ENCODE measurements at regions not wholly inside any gene's neighbourhood (a gene's known extent, or its start where the extent isn't known, plus 50 kb on each side); places are given as distances from the start of the nearest gene placed in this dataset.

- H3K27ac ChIP-seq, result no peak overlapping the region
- TF ChIP-seq CTCF (IDR thresholded peaks at IDR 0.05), result no peak
- no peak for TF ChIP-seq ZFX (IDR thresholded peaks at IDR 0.05; ENCODE audit: borderline replicate concordance)
Measured at GRCh38 chr2:185433824-185434223, 304.8 kb upstream of the FSIP2 start.

- H3K27ac ChIP-seq, result no peak overlapping the region
- TF ChIP-seq ZFX (IDR thresholded peaks at IDR 0.05; ENCODE audit: borderline replicate concordance) (no peak), CTCF (IDR thresholded peaks at IDR 0.05) (no peak)
Measured at GRCh38 chr2:185436787-185437372, 301.7 kb upstream of the FSIP2 start.

GRCh38 chr2:185441486-185442005 lies 297.1 kb upstream of the FSIP2 start:
- no peak for TF ChIP-seq CTCF (IDR thresholded peaks at IDR 0.05)
- no peak overlapping the region for H3K27ac ChIP-seq

GRCh38 chr2:185456517-185456916 lies 282.1 kb upstream of the FSIP2 start:
- H3K27ac ChIP-seq, result no peak overlapping the region
- TF ChIP-seq ZFX (IDR thresholded peaks at IDR 0.05; ENCODE audit: borderline replicate concordance), result no peak
- no peak for TF ChIP-seq CTCF (IDR thresholded peaks at IDR 0.05)

- no peak overlapping the region for H3K27ac ChIP-seq
- no peak for TF ChIP-seq ZFX (IDR thresholded peaks at IDR 0.05; ENCODE audit: borderline replicate concordance)
- no peak for TF ChIP-seq CTCF (IDR thresholded peaks at IDR 0.05)
Measured at GRCh38 chr2:185463481-185463880, 275.1 kb upstream of the FSIP2 start.

GRCh38 chr2:185466915-185467314 lies 271.7 kb upstream of the FSIP2 start:
- H3K27ac ChIP-seq, result no peak overlapping the region
- TF ChIP-seq CTCF (IDR thresholded peaks at IDR 0.05) (no peak), ZFX (IDR thresholded peaks at IDR 0.05; ENCODE audit: borderline replicate concordance) (no peak)

GRCh38 chr2:185471441-185471840 lies 267.2 kb upstream of the FSIP2 start:
- TF ChIP-seq ZFX (IDR thresholded peaks at IDR 0.05; ENCODE audit: borderline replicate concordance) (no peak), CTCF (IDR thresholded peaks at IDR 0.05) (no peak)
- H3K27ac ChIP-seq, result no peak overlapping the region

Measured in 22Rv1 (cell line).